Epidermal melanocyte (primary cell): ENCODE measurements at regions not wholly inside any gene's neighbourhood (a gene's known extent, or its start where the extent isn't known, plus 50 kb on each side); places are given as distances from the start of the nearest gene placed in this dataset.
"Not testable (repeated sequence)": the region's sequence is repeated elsewhere in the genome, so short reads cannot be mapped to it uniquely, and the experiment has no call there.

Source experiments
- DNase-seq: peaks from one replicate; pipeline ENCODE4 v3.0.0; 2011; ENCODE audit warnings: low spot score; ENCODE audit not compliant: insufficient read length

- no peak for DNase-seq
Observed at GRCh38 chr2:55811048-55811447, 112.5 kb downstream of the EFEMP1 start.

DNA sequence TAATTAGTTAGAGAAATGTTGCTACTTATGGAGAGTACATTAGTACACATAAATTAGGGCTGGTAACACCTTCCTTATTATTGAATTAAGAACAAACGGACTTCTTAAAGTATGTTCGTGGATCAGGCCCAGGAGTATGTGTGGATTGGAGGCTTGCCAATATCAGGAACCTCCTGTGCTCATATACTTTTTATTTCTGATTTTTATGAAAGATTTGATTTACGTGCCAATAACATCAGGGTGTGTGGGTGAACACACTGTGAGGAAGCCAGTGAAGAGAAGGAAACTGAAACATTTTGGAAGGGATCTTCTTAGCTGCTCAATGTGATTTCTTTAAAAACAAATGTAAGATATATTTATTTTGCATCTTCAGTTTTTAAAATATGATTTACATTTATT is 113.0 kb downstream of the EFEMP1 start:
- DNase-seq = no peak

GRCh38 chr2:55809875-55810621 is 113.5 kb downstream of the EFEMP1 start:
- no peak for DNase-seq

GRCh38 chr2:55807900-55808299 is 114.3 kb upstream of the PNPT1 start:
- no peak for DNase-seq

GRCh38 chr2:55805686-55806085 is 112.0 kb upstream of the PNPT1 start:
- no peak for DNase-seq

GRCh38 chr2:55804535-55804934 is 110.9 kb upstream of the PNPT1 start:
- DNase-seq = no peak

GRCh38 chr2:55802067-55802466 is 108.4 kb upstream of the PNPT1 start:
- no peak for DNase-seq

GRCh38 chr2:55801436-55801835 is 107.8 kb upstream of the PNPT1 start:
- no peak for DNase-seq

- DNase-seq = not testable (repeated sequence)
Observed at GRCh38 chr2:55799624-55800023, 106.0 kb upstream of the PNPT1 start.

- DNase-seq = no peak
Observed at GRCh38 chr2:55796121-55796520, 102.5 kb upstream of the PNPT1 start.

- not testable (repeated sequence) for DNase-seq
Observed at GRCh38 chr2:55793602-55794001, 100.0 kb upstream of the PNPT1 start.

GRCh38 chr2:55786280-55786679 is 92.6 kb upstream of the PNPT1 start:
- DNase-seq = no peak

DNA sequence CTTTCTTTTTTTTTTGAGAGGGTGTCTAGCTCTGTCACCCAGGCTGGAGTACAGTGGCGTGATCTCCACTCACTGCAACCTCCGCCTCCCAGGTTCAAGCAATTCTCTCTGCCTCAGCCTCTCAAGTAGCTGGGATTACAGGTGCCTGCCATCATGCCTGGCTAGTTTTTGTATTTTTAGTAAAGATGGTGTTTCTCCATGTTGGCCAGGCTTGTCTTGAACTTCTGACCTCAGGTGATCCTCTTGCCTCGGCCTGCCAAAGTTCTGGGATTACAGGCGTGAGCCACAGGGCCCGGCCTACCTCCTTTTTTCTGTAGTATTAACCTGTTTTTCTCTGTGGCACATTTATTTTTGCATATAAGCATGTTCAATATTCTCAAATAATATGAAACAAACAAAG is 90.1 kb upstream of the PNPT1 start:
- DNase-seq = not testable (repeated sequence)

DNA sequence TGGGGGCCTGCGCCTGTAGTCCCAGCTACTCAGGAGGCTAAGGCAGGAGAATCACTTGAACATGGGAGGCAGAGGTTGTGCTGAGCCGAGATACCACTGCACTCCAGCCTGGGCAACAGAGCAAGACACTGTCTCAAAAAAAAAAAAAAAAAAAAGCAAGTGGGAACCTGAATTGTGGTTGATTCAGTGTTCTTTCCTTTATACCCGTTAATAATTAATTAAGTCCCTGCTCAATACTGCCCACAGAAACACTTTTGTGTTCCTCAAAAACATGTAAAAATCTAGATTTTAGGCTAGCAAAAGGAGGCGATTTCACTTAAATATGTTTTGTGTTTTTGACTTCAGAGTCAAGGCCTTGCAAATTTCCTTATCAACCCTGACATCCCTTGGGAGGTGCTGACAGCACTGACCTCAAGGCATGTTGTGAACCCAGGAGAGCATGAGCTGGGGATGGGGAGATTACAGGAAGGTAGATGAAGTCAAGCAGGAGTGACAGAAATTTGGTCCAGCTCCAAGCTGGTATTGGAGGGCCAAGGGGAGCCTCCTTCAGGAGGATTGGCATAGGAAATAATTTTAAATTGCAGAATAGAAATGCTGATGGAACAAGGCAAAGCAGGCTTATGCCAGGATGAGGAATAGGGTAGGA is 89.0 kb upstream of the PNPT1 start:
- no peak for DNase-seq

DNA sequence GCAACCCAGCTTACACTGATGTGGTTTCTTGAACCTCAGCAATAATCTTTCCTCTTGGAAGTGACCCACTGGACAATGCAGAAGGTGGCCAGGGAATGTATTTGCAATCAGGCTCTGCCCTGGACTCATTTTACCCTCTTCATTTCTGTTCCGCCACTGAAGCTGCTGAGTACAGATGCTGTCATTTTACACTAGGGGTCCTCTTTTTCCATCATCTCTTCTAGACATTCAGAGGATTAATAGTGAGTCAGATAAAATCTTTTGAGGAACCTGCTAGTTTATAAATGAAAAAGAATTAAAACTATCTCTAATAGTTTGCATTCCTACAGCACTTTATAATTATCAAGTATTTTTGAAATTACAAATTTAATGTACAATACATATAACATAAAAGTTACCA is 87.9 kb upstream of the PNPT1 start:
- DNase-seq = no peak

- no peak for DNase-seq
Observed at GRCh38 chr2:55780697-55781096, 87.1 kb upstream of the PNPT1 start.

DNA sequence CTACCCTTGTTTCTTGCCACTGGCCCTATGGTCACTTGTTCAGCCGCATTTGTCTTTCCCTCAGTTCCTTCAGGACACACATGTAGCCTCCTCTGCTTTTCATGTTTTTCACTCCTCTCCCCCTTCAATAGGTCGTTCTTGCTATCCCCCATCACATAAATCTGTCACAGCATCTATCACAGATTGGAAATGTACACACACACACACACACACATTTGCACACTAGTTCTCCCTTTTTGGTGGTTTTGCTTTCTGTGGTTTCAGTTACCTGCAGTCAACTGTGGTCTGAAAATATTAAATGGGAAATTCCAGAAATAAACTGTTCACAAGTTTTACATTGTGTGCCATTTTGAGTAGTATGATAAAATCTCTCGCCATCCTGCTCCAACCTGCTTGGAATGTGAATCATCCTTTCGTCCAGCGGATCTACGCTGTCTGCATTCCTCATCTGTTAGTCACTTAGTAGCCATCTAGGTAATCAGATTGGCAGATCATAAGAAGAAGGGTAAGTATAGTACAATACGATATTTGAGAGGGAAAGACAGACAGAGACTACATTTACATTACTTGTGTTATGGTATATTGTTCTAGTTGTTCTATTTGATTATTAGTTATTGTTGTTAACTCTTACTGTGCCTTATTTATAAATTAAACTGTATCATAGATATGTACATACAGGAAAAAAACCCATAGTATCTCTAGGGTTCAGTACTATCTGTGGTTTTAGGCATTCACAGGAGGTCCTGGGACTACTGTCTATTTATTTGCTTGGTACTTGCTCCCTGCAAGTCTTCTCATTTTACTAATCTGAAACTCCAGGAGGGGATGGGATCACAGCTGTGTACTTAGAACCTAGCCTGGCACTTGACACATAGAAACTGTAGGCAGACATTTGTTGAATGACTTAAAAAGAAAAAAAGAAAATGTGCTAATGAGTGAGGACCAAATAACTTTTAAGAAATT is 86.1 kb upstream of the PNPT1 start:
- DNase-seq = no peak

DNA sequence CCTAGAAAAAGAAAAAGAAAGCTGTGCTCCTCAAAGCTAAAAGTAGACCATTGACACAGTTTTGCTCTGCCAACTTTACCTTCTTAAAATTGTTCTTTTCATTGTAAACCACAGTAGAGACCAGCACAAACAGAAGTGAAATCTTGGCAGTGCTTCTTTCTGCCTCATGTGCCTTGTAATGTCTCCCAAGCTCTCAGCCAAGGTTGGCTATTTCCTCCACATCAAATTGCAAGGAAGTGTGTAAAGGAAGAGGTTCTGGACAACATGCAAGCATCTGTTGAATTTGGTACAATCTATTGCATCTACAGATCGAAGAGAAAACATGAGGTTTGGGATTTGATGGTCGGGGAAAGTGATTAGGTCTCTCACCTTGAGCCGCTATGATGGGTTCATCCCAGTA is 83.3 kb upstream of the PNPT1 start:
- no peak for DNase-seq

GRCh38 chr2:55776479-55776878 is 82.8 kb upstream of the PNPT1 start:
- DNase-seq = no peak

DNA sequence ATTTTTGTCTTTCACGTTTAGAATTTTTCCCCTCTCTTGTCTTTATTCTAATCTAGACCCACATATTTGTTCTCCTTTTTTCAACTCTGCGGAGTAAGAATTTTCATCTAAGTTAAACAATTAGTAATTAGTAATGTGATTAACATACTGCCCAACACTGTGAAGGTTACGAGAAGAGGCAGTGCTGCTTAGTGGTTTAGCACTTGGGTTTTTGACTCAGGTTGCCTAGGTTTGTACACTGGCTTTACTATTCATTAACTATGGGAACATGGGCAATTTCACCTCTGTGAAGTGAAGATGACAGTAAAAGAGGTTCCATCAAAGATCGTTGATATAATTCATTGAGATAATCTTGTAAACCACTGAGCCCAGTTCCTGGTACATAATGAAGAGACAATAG is 82.2 kb upstream of the PNPT1 start:
- no peak for DNase-seq

- DNase-seq = not testable (repeated sequence)
Observed at GRCh38 chr2:55773651-55774050, 80.0 kb upstream of the PNPT1 start.
